ENCODE measurements at regions not wholly inside any gene's neighbourhood (a gene's known extent, or its start where the extent isn't known, plus 50 kb on each side); places are given as distances from the start of the nearest gene placed in this dataset.

GRCh38 chr1:8203551-8203950, 114.4 kb upstream of the SLC45A1 start:
- Mint-ChIP-seq H3K4me3 (ENCODE audit: low read depth) (no peak overlapping the region), H3K36me3 (ENCODE audit: insufficient read depth) (no peaks in the 10 kb centered on the region), H3K27ac (peak overlapping the region; percentile 33), H3K4me1 (ENCODE audit: low read depth) (peaks cover 26% of the 10 kb centered on the region), H3K9me3 (ENCODE audit: low read depth) (no peaks in the 10 kb centered on the region), H3K27me3 (no peaks in the 10 kb centered on the region)
- TF ChIP-seq, protein P1, sequence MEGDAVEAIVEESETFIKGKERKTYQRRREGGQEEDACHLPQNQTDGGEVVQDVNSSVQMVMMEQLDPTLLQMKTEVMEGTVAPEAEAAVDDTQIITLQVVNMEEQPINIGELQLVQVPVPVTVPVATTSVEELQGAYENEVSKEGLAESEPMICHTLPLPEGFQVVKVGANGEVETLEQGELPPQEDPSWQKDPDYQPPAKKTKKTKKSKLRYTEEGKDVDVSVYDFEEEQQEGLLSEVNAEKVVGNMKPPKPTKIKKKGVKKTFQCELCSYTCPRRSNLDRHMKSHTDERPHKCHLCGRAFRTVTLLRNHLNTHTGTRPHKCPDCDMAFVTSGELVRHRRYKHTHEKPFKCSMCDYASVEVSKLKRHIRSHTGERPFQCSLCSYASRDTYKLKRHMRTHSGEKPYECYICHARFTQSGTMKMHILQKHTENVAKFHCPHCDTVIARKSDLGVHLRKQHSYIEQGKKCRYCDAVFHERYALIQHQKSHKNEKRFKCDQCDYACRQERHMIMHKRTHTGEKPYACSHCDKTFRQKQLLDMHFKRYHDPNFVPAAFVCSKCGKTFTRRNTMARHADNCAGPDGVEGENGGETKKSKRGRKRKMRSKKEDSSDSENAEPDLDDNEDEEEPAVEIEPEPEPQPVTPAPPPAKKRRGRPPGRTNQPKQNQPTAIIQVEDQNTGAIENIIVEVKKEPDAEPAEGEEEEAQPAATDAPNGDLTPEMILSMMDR (IDR thresholded peaks at IDR 0.05; ENCODE audit: unreplicated experiment), result no peak
- no peak for DNase-seq (ENCODE audit: low spot score, unreplicated experiment)

DNA sequence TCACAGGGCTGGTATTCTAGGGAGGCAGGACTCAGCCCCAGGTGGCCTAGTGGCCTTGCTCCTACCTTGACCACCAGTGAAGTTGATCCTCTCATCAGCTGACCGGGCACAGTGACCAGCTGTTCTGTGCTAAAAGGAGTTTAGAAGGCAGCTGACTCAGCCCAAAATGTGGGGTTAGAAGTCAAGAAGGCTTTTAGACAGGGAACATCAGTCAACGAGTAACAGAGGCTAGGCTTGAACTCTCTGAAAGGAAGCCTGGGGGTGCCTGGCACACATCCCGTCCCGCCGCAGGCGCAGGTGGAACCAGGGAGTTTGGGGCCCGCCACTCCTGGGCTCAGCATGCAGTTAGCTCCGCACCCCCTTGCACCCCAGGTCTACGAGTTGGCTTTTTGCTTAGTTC, 114.9 kb upstream of the SLC45A1 start:
- DNase-seq (ENCODE audit: low spot score, unreplicated experiment), result no peak
- H3K27me3 Mint-ChIP-seq, result no peaks in the 10 kb centered on the region
- H3K27ac Mint-ChIP-seq, result no peak overlapping the region
- H3K9me3 Mint-ChIP-seq (ENCODE audit: low read depth), result no peaks in the 10 kb centered on the region
- H3K4me1 Mint-ChIP-seq (ENCODE audit: low read depth), result peaks cover 26% of the 10 kb centered on the region
- H3K4me3 Mint-ChIP-seq (ENCODE audit: low read depth), result no peak overlapping the region
- H3K36me3 Mint-ChIP-seq (ENCODE audit: insufficient read depth), result no peaks in the 10 kb centered on the region
- TF ChIP-seq, protein P1 (IDR thresholded peaks at IDR 0.05; ENCODE audit: unreplicated experiment), result no peak

- H3K27me3 Mint-ChIP-seq, result no peaks in the 10 kb centered on the region
- TF ChIP-seq, protein P1 (IDR thresholded peaks at IDR 0.05; ENCODE audit: unreplicated experiment), result no peak
- no peaks in the 10 kb centered on the region for H3K9me3 Mint-ChIP-seq (ENCODE audit: low read depth)
- peaks cover 29% of the 10 kb centered on the region for H3K4me1 Mint-ChIP-seq (ENCODE audit: low read depth)
- H3K27ac Mint-ChIP-seq, result peak overlapping the region; percentile 73
- DNase-seq (ENCODE audit: low spot score, unreplicated experiment), result no peak
- no peak overlapping the region for H3K4me3 Mint-ChIP-seq (ENCODE audit: low read depth)
- H3K36me3 Mint-ChIP-seq (ENCODE audit: insufficient read depth), result no peaks in the 10 kb centered on the region
Measured at GRCh38 chr1:8202182-8202905, 115.6 kb upstream of the SLC45A1 start.

- no peak overlapping the region for H3K4me3 Mint-ChIP-seq (ENCODE audit: low read depth)
- TF ChIP-seq, protein P1 (IDR thresholded peaks at IDR 0.05; ENCODE audit: unreplicated experiment), result no peak
- H3K4me1 Mint-ChIP-seq (ENCODE audit: low read depth), result peaks cover 29% of the 10 kb centered on the region
- no peaks in the 10 kb centered on the region for H3K27me3 Mint-ChIP-seq
- peak overlapping the region; percentile 87 for H3K27ac Mint-ChIP-seq
- DNase-seq (ENCODE audit: low spot score, unreplicated experiment), result no peak
- no peaks in the 10 kb centered on the region for H3K36me3 Mint-ChIP-seq (ENCODE audit: insufficient read depth)
- H3K9me3 Mint-ChIP-seq (ENCODE audit: low read depth), result no peaks in the 10 kb centered on the region
Measured at GRCh38 chr1:8201331-8201861, 116.5 kb upstream of the SLC45A1 start.

GRCh38 chr1:8200317-8201115, 117.4 kb upstream of the SLC45A1 start:
- H3K4me1 Mint-ChIP-seq (ENCODE audit: low read depth), result peaks cover 29% of the 10 kb centered on the region
- H3K4me3 Mint-ChIP-seq (ENCODE audit: low read depth), result no peak overlapping the region
- TF ChIP-seq, protein P1 (IDR thresholded peaks at IDR 0.05; ENCODE audit: unreplicated experiment), result no peak
- H3K36me3 Mint-ChIP-seq (ENCODE audit: insufficient read depth), result no peaks in the 10 kb centered on the region
- DNase-seq (ENCODE audit: low spot score, unreplicated experiment), result no peak
- no peaks in the 10 kb centered on the region for H3K27me3 Mint-ChIP-seq
- H3K27ac Mint-ChIP-seq, result no peak overlapping the region
- no peaks in the 10 kb centered on the region for H3K9me3 Mint-ChIP-seq (ENCODE audit: low read depth)
